CD14-positive monocyte (primary cell): ENCODE measurements at regions not wholly inside any gene's neighbourhood (a gene's known extent, or its start where the extent isn't known, plus 50 kb on each side); places are given as distances from the start of the nearest gene placed in this dataset.

ENCODE experiments used
- DNase-seq, 3 donors: peaks; one replicate each; pipeline ENCODE4 v3.0.0-alpha.2; 2011 to 2022
- H2AFZ ChIP-seq: 2 replicates; pipeline ENCODE4 v1.6.0; 2012; ENCODE audit warnings: mild to moderate bottlenecking, low read depth, low read length, inconsistent platforms; ENCODE audit not compliant: insufficient read depth, poor library complexity, severe bottlenecking
- H3K27ac ChIP-seq, 2 donors: 1 replicate in 1 of 2; 2 replicates in 1 of 2; pipeline ENCODE4 v1.5.1; 2012 to 2013; ENCODE audit warnings: low read length in 2 of 2, control low read depth in 1 of 2, inconsistent platforms in 1 of 2, low read depth in 1 of 2, mild to moderate bottlenecking in 1 of 2
- H3K27me3 ChIP-seq, 2 donors: one replicate each; pipeline versions ENCODE4 v1.6.0 to v1.6.1; 2011 to 2013; ENCODE audit warnings: low read length in 2 of 2; ENCODE audit not compliant: control insufficient read depth in 2 of 2, insufficient read depth in 2 of 2
- H3K36me3 ChIP-seq, 2 donors: replicated peaks in 1 of 2; 1 replicate in 1 of 2; 2 replicates in 1 of 2; pipeline versions ENCODE4 v1.5.1 to v1.6.1; 2012 to 2013; ENCODE audit warnings: low read length in 2 of 2, control low read depth in 1 of 2, inconsistent platforms in 1 of 2, mild to moderate bottlenecking in 1 of 2; ENCODE audit not compliant: insufficient read depth in 2 of 2, control insufficient read depth in 1 of 2
- H3K4me1 ChIP-seq, 2 donors: 1 replicate in 1 of 2; 2 replicates in 1 of 2; pipeline versions ENCODE4 v1.5.1 to v1.6.1; 2012 to 2013; ENCODE audit warnings: low read length in 2 of 2, control low read depth in 1 of 2, inconsistent platforms in 1 of 2, mild to moderate bottlenecking in 1 of 2, moderate library complexity in 1 of 2; ENCODE audit not compliant: insufficient read depth in 2 of 2, control insufficient read depth in 1 of 2
- H3K4me2 ChIP-seq: replicated peaks from 2 replicates; pipeline ENCODE3; 2012; ENCODE audit warnings: low read length, moderate library complexity, mild to moderate bottlenecking; ENCODE audit not compliant: poor library complexity, severe bottlenecking; ENCODE audit errors: extremely low read depth
- H3K4me3 ChIP-seq, 3 experiments: fragments of 200-600 bp in 1 of 3; sonication (generic) in 1 of 3; replicated peaks in 1 of 3; 1 replicate in 2 of 3; 2 replicates in 1 of 3; pipeline ENCODE4 v1.5.1; 2011 to 2013; ENCODE audit warnings: low read length in 3 of 3, mild to moderate bottlenecking in 3 of 3, control low read depth in 2 of 3, low read depth in 2 of 3, inconsistent platforms in 1 of 3, moderate library complexity in 1 of 3
- H3K79me2 ChIP-seq: 2 replicates; pipeline ENCODE4 v1.6.0; 2012; ENCODE audit warnings: mild to moderate bottlenecking, control low read depth, inconsistent platforms, low read length, moderate library complexity; ENCODE audit not compliant: insufficient read depth
- H3K9ac ChIP-seq: 2 replicates; pipeline ENCODE4 v1.6.0; 2017; ENCODE audit warnings: low read length, mild to moderate bottlenecking; ENCODE audit not compliant: insufficient read depth, poor library complexity, severe bottlenecking
- H3K9me3 ChIP-seq, 2 donors: replicated peaks in 1 of 2; 1 replicate in 1 of 2; 2 replicates in 1 of 2; pipeline versions ENCODE4 v1.5.1 to v1.6.1; 2012 to 2013; ENCODE audit warnings: low read length in 2 of 2, control low read depth in 1 of 2; ENCODE audit not compliant: control insufficient read depth in 1 of 2, insufficient read depth in 1 of 2
- H4K20me1 ChIP-seq: 2 replicates; pipeline ENCODE4 v1.6.0; 2012; ENCODE audit warnings: mild to moderate bottlenecking, low read length, control low read depth, moderate library complexity; ENCODE audit not compliant: insufficient read depth
- H3K27ac Mint-ChIP-seq, 7 donors: one replicate each; pipeline ENCODE4 v1.8.0; 2020; ENCODE audit warnings: mild to moderate bottlenecking in 7 of 7, mixed read lengths in 7 of 7, moderate library complexity in 6 of 7, inconsistent platforms in 2 of 7
- H3K27me3 Mint-ChIP-seq, 3 donors: one replicate each; pipeline ENCODE4 v1.8.0; 2021 to 2022; ENCODE audit warnings: low read depth in 3 of 3, mild to moderate bottlenecking in 3 of 3, mixed read lengths in 3 of 3, moderate library complexity in 3 of 3, inconsistent platforms in 1 of 3
- H3K36me3 Mint-ChIP-seq, 2 donors: one replicate each; pipeline ENCODE4 v1.8.0; 2020; ENCODE audit warnings: mixed read lengths in 2 of 2, inconsistent platforms in 1 of 2, mild to moderate bottlenecking in 1 of 2
- H3K4me1 Mint-ChIP-seq: one replicate; pipeline ENCODE4 v1.8.0; 2020; ENCODE audit warnings: mild to moderate bottlenecking, mixed read lengths
- H3K4me3 Mint-ChIP-seq, 2 donors: one replicate each; pipeline ENCODE4 v1.8.0; 2020; ENCODE audit warnings: mild to moderate bottlenecking in 2 of 2, mixed read lengths in 2 of 2, moderate library complexity in 1 of 2
- H3K9me3 Mint-ChIP-seq, 7 donors: one replicate each; pipeline ENCODE4 v1.8.0; 2020 to 2022; ENCODE audit warnings: mixed read lengths in 7 of 7, mild to moderate bottlenecking in 6 of 7, moderate library complexity in 6 of 7, inconsistent platforms in 2 of 7
- WGBS: methylation state at CpG from one replicate; pipeline ENCODE4 v1.1.5; 2013; ENCODE audit warnings: missing lambda C conversion rate; ENCODE audit not compliant: insufficient coverage; 5-methylcytosine and 5-hydroxymethylcytosine counted together
- intact Hi-C, 2 donors: fragments of 100-400 bp; cut with micrococcal nuclease; formaldehyde crosslinking; loops; one replicate each; pipeline versions ENCODE4 v1.15.0 to v1.15.1; 2023
- TF ChIP-seq, protein P1 (sequence below): fragments of 200-600 bp; IDR thresholded peaks from one replicate; pipeline ENCODE4 v1.8.0; 2022; ENCODE audit warnings: antibody characterized with exemption, mild to moderate bottlenecking

- intact Hi-C loops: no loop called here
- TF ChIP-seq, protein P1, sequence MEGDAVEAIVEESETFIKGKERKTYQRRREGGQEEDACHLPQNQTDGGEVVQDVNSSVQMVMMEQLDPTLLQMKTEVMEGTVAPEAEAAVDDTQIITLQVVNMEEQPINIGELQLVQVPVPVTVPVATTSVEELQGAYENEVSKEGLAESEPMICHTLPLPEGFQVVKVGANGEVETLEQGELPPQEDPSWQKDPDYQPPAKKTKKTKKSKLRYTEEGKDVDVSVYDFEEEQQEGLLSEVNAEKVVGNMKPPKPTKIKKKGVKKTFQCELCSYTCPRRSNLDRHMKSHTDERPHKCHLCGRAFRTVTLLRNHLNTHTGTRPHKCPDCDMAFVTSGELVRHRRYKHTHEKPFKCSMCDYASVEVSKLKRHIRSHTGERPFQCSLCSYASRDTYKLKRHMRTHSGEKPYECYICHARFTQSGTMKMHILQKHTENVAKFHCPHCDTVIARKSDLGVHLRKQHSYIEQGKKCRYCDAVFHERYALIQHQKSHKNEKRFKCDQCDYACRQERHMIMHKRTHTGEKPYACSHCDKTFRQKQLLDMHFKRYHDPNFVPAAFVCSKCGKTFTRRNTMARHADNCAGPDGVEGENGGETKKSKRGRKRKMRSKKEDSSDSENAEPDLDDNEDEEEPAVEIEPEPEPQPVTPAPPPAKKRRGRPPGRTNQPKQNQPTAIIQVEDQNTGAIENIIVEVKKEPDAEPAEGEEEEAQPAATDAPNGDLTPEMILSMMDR: no peak
- Histone ChIP-seq H3K27me3 (no peaks in the 10 kb centered on the region), H3K4me3 (no peak overlapping the region), H3K79me2 (no peaks in the 10 kb centered on the region), H3K36me3 (no peaks in the 10 kb centered on the region), H3K27ac (no peak overlapping the region), H3K9ac (no peak overlapping the region), H3K4me1 (no peaks in the 10 kb centered on the region), H2AFZ (no peak overlapping the region), H4K20me1 (no peaks in the 10 kb centered on the region), H3K9me3 (no peaks in the 10 kb centered on the region), H3K4me2 (no peak overlapping the region)
- Mint-ChIP-seq H3K9me3 (no peaks in the 10 kb centered on the region), H3K27ac (no peak overlapping the region), H3K4me1 (no peaks in the 10 kb centered on the region), H3K36me3 (no peaks in the 10 kb centered on the region), H3K27me3 (peaks cover 1 to 2% (median 1%) of the 10 kb centered on the region in 3 donors), H3K4me3 (no peak overlapping the region)
- no peak for DNase-seq
- WGBS: 83% methylated on average over 2 of the region's 4 CpGs
Measured at GRCh38 chr11:22558664-22559063, 67.0 kb downstream of the FANCF start.

DNA sequence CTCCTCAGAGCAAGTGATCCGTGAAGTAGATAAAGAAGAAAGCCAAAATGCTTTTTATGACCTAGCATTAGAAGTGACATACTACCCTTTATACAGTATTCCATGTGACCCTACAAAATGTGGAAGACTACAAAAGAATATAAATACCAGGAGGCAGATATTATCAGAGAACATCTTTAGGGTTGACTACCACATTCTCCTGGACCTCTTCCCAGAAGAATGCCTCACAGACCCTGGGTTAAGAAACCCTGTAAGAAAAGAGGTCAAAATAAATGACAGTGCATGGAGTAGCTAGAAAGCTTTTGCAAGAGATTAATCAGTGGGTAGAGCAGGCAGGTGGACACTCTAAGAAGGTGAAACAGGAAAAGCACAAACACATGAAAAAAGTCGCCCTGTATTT, 69.2 kb downstream of the FANCF start:
- no peak overlapping the region for H3K9ac ChIP-seq
- Mint-ChIP-seq H3K27me3 (peaks cover 0 to 3% (median 0%) of the 10 kb centered on the region in 3 donors), H3K4me1 (no peaks in the 10 kb centered on the region), H3K27ac (no peak overlapping the region), H3K4me3 (no peak overlapping the region), H3K9me3 (no peaks in the 10 kb centered on the region), H3K36me3 (no peaks in the 10 kb centered on the region)
- no peaks in the 10 kb centered on the region for H3K36me3 ChIP-seq
- TF ChIP-seq, protein P1: no peak
- no peaks in the 10 kb centered on the region for H3K79me2 ChIP-seq
- H3K4me3 ChIP-seq: no peak overlapping the region
- no peak overlapping the region for H3K4me2 ChIP-seq
- no peaks in the 10 kb centered on the region for H3K9me3 ChIP-seq
- no peaks in the 10 kb centered on the region for H3K27me3 ChIP-seq
- H3K4me1 ChIP-seq: no peaks in the 10 kb centered on the region
- no peak overlapping the region for H3K27ac ChIP-seq
- WGBS: 100% methylated on average over 1 of the region's 2 CpGs
- no peak for DNase-seq
- no peaks in the 10 kb centered on the region for H4K20me1 ChIP-seq
- no peak overlapping the region for H2AFZ ChIP-seq
- intact Hi-C loops: no loop called here
